ENCODE measurements at regions not wholly inside any gene's neighbourhood (a gene's known extent, or its start where the extent isn't known, plus 50 kb on each side); places are given as distances from the start of the nearest gene placed in this dataset.

- TF ChIP-seq CTCF (IDR thresholded peaks at IDR 0.05; ENCODE audit: borderline replicate concordance, extremely low read depth, low read length, poor library complexity, severe bottlenecking): no peak
- no peak for TF ChIP-seq EZH2 (IDR thresholded peaks at IDR 0.05; ENCODE audit: borderline replicate concordance, low read depth, low read length, severe bottlenecking)
These were observed 94.9 kb downstream of the NPTX2 start for GRCh38 chr7:98711945-98712344.
